HG03139 (cell line): ENCODE measurements at regions not wholly inside any gene's neighbourhood (a gene's known extent, or its start where the extent isn't known, plus 50 kb on each side); places are given as distances from the start of the nearest gene placed in this dataset.

Experiments used
- ATAC-seq: cut with Tn5 transposase; IDR thresholded peaks from one replicate; pipeline ENCODE4 v1.9.1; 2021; ENCODE audit not compliant: unreplicated experiment

GRCh38 chr20:22438346-22438745 lies 146.0 kb downstream of the FOXA2 start:
- ATAC-seq = no peak

GRCh38 chr20:22437354-22437753 lies 147.0 kb downstream of the FOXA2 start:
- no peak for ATAC-seq

GRCh38 chr20:22431419-22431818 lies 153.0 kb downstream of the FOXA2 start:
- no peak for ATAC-seq

GRCh38 chr20:22430746-22431168 lies 153.6 kb downstream of the FOXA2 start:
- ATAC-seq = no peak

GRCh38 chr20:22430154-22430745 lies 154.1 kb downstream of the FOXA2 start:
- ATAC-seq = no peak

- ATAC-seq = no peak
Observed at GRCh38 chr20:22429175-22430153, 154.9 kb downstream of the FOXA2 start.

GRCh38 chr20:22428051-22428450 lies 156.3 kb downstream of the FOXA2 start:
- no peak for ATAC-seq

- no peak for ATAC-seq
Observed at GRCh38 chr20:22426772-22427171, 157.6 kb downstream of the FOXA2 start.

- no peak for ATAC-seq
Observed at GRCh38 chr20:22425344-22426295, 158.8 kb downstream of the FOXA2 start.

- no peak for ATAC-seq
Observed at GRCh38 chr20:22423190-22423832, 161.1 kb downstream of the FOXA2 start.

- no peak for ATAC-seq
Observed at GRCh38 chr20:22420116-22420598, 164.2 kb downstream of the FOXA2 start.

GRCh38 chr20:22418738-22419137 lies 165.6 kb downstream of the FOXA2 start:
- no peak for ATAC-seq

- ATAC-seq = no peak
Observed at GRCh38 chr20:22414305-22414742, 170.0 kb downstream of the FOXA2 start.

- ATAC-seq = no peak
Observed at GRCh38 chr20:22412977-22413868, 171.1 kb downstream of the FOXA2 start.

- no peak for ATAC-seq
Observed at GRCh38 chr20:22411627-22412450, 172.5 kb downstream of the FOXA2 start.

- ATAC-seq = no peak
Observed at GRCh38 chr20:22411286-22411626, 173.1 kb downstream of the FOXA2 start.

- no peak for ATAC-seq
Observed at GRCh38 chr20:22410556-22411130, 173.7 kb downstream of the FOXA2 start.
